K562 (cell line): ENCODE measurements at regions not wholly inside any gene's neighbourhood (a gene's known extent, or its start where the extent isn't known, plus 50 kb on each side); places are given as distances from the start of the nearest gene placed in this dataset.

Experiments used
- ATAC-seq: fragments of 200-7000 bp; cut with Tn5 transposase; 3 replicates; pipeline ENCODE4 v1.9.1; 2020; ENCODE audit warnings: moderate library complexity
- BruUV-seq: library from RNA; stranded (reverse); fragments of 400-500 nt; replicated peaks from 2 replicates; lab custom pipeline; 2021; lab: Mats Ljungman, UMichigan
- CTCF ChIA-PET: fragments of 300-600 bp; formaldehyde crosslinking; extraction: SDS; loops from one replicate; lab custom pipeline; 2021; ENCODE audit warnings: low intra/inter-chr PET ratio; lab: Yijun Ruan, JAX
- POLR2A ChIA-PET: fragments of 300-600, 350-650 bp; sonication (Branson Sonifier 250); formaldehyde crosslinking; extraction: SDS; loops from one replicate; lab custom pipeline; 2021; ENCODE audit warnings: antibody characterized with exemption, inconsistent platforms; lab: Yijun Ruan, JAX
- DNase-seq, 4 experiments: peaks; one replicate each; pipeline versions ENCODE4 v3.0.0 to v3.0.0-alpha.2; 2011 to 2018; ENCODE audit warnings: low spot score in 3 of 4, mixed read lengths in 3 of 4; ENCODE audit errors: extremely low read depth in 1 of 4
- FAIRE-seq: peaks from 2 replicates; lab custom pipeline; 2011; peaks lifted over from hg19 to GRCh38; lab: Jason Lieb, UNC
- H2AFZ ChIP-seq: 2 replicates; pipeline ENCODE4 v1.6.0; 2011; ENCODE audit warnings: low read depth, low read length, control low read depth, inconsistent platforms
- H3K27ac ChIP-seq: fragments of 200-600 bp; 3 replicates; pipeline ENCODE4 v1.8.0; 2011; ENCODE audit warnings: low read depth, mild to moderate bottlenecking, control low read depth, inconsistent platforms, low read length, moderate library complexity, mixed read lengths; ENCODE audit errors: extremely low read depth
- H3K27me3 ChIP-seq, 2 experiments: fragments of 300-600 bp in 1 of 2; 2 replicates in 1 of 2; 3 replicates in 1 of 2; pipeline versions ENCODE4 v1.6.0 to v1.8.0; 2011; ENCODE audit warnings: inconsistent platforms in 2 of 2, low read length in 2 of 2, mild to moderate bottlenecking in 1 of 2, mixed read lengths in 1 of 2, moderate library complexity in 1 of 2; ENCODE audit not compliant: control insufficient read depth in 2 of 2, insufficient read depth in 2 of 2
- H3K36me3 ChIP-seq: fragments of 300-600 bp; 3 replicates; pipeline ENCODE4 v1.8.0; 2011; ENCODE audit warnings: mild to moderate bottlenecking, low read length, inconsistent platforms; ENCODE audit not compliant: control insufficient read depth, insufficient read depth
- H3K4me1 ChIP-seq, 2 experiments: fragments of 200-600 bp in 1 of 2; replicated peaks in 1 of 2; 2 replicates in 1 of 2; 3 replicates in 1 of 2; pipeline versions ENCODE4 v1.5.1 to v1.8.0; 2011; ENCODE audit warnings: inconsistent platforms in 2 of 2, low read length in 2 of 2, mild to moderate bottlenecking in 1 of 2, mixed read lengths in 1 of 2, moderate library complexity in 1 of 2; ENCODE audit not compliant: control insufficient read depth in 2 of 2, insufficient read depth in 2 of 2
- H3K4me2 ChIP-seq: 2 replicates; pipeline ENCODE4 v1.6.1; 2011; ENCODE audit warnings: low read length, control low read depth, inconsistent platforms, mixed read lengths; ENCODE audit not compliant: insufficient read depth
- H3K4me3 ChIP-seq: fragments of 200-600 bp; sonication (generic), shearing (Covaris generic); 2 replicates; pipeline ENCODE4 v1.5.1; 2016; ENCODE audit warnings: control low read depth, inconsistent platforms
- H3K79me2 ChIP-seq: fragments of 200-600 bp; 3 replicates; pipeline ENCODE4 v1.8.0; 2011; ENCODE audit warnings: low read length, inconsistent platforms; ENCODE audit not compliant: control insufficient read depth, insufficient read depth
- H3K9ac ChIP-seq, 2 experiments: 2 replicates each; pipeline versions ENCODE4 v1.6.0 to v1.6.1; 2011; ENCODE audit warnings: low read depth in 2 of 2, low read length in 2 of 2, control low read depth in 1 of 2, inconsistent platforms in 1 of 2, mild to moderate bottlenecking in 1 of 2, mixed read lengths in 1 of 2; ENCODE audit not compliant: insufficient read depth in 1 of 2
- H3K9me1 ChIP-seq: one replicate; pipeline ENCODE4 v1.6.0; 2011; ENCODE audit warnings: inconsistent platforms, mild to moderate bottlenecking, low read length, moderate library complexity; ENCODE audit not compliant: control insufficient read depth, insufficient read depth
- H3K9me3 ChIP-seq: replicated peaks from 2 replicates; pipeline ENCODE4 v1.5.1; 2011; ENCODE audit warnings: low read depth, low read length, inconsistent platforms; ENCODE audit not compliant: control insufficient read depth, insufficient read depth
- H4K20me1 ChIP-seq: replicated peaks from 2 replicates; pipeline ENCODE4 v1.6.1; 2011; ENCODE audit warnings: low read length, inconsistent platforms, mixed read lengths; ENCODE audit not compliant: control insufficient read depth, insufficient read depth
- BCOR ChIP-seq: fragments of 450-650 bp; IDR thresholded peaks from 2 replicates; pipeline ENCODE4 v1.6.1; 2016
- BRD4 ChIP-seq: fragments of 200-600 bp; sonication (generic); IDR thresholded peaks from 2 replicates; pipeline ENCODE4 v1.6.1; 2017; ENCODE audit warnings: inconsistent platforms
- CBX2 ChIP-seq: fragments of 200-600 bp; sonication (generic); IDR thresholded peaks from one replicate; pipeline ENCODE4 v1.6.1; 2012; ENCODE audit warnings: mild to moderate bottlenecking, low read length, inconsistent platforms; ENCODE audit not compliant: insufficient read depth, poor library complexity, severe bottlenecking
- CSDE1 ChIP-seq, 2 experiments: fragments of 450-650 bp; IDR thresholded peaks; 2 replicates each; pipeline ENCODE4 v1.6.1; 2016; ENCODE audit warnings: mild to moderate bottlenecking in 1 of 2
- PHF21A ChIP-seq: fragments of 450-650 bp; IDR thresholded peaks from 2 replicates; pipeline ENCODE4 v1.6.1; 2017; ENCODE audit warnings: low read depth, borderline replicate concordance
- RCOR1 ChIP-seq, 2 experiments: IDR thresholded peaks; 2 replicates each; pipeline ENCODE4 v1.6.1; 2012; ENCODE audit warnings: low read depth in 2 of 2, low read length in 2 of 2, borderline replicate concordance in 1 of 2, improper control_type of control experiment in 1 of 2
- TFAM ChIP-seq: fragments of 250-450 bp; sonication (Bioruptor Pico); conservative IDR thresholded peaks from 2 replicates; pipeline ENCODE4 v1.5.0; 2021; ENCODE audit warnings: mild to moderate bottlenecking, moderate library complexity
- ZNF347 ChIP-seq: fragments of 450-650 bp; formaldehyde crosslinking; IDR thresholded peaks from 2 replicates; pipeline ENCODE4 v1.4.0; 2020; ENCODE audit warnings: low read depth, mild to moderate bottlenecking, moderate library complexity
- WGBS: fragments of 100-300 bp; shearing (Covaris generic); methylation state at CpG from one replicate; pipeline ENCODE4 v1.1.6; 2016; ENCODE audit warnings: low coverage, mixed read lengths; ENCODE audit not compliant: insufficient coverage; ENCODE audit errors: missing lambda C conversion rate; 5-methylcytosine and 5-hydroxymethylcytosine counted together
- in situ Hi-C: fragments of 300-500 bp; cut with MboI; formaldehyde crosslinking; loops from 4 replicates; pipeline ENCODE4 v1.15.0; 2018; ENCODE audit warnings: inconsistent platforms, mixed read lengths
- intact Hi-C: fragments of 100-400 bp; cut with micrococcal nuclease; formaldehyde crosslinking; loops from 2 replicates; pipeline ENCODE4 v1.14.2; 2022

DNA sequence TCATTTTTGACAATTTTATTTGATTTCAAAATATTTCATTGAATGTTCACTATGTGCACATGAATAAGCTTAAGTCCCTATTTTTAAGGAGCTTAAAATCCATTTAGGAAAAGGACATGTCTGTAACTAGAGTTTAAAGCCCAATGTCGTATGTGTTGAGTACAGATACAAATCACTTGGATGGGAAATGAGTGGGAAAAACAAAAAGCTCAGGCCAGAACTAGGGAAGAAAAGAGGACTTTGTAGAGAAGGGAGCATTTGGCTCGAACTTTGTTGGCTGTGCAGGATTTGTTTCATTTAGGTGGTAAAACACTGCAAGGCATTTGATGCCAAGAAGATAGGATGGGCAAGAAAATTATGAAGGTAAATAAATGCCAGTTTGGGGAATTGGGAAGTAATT, 653.1 kb upstream of the KCNMB2 start:
- in situ Hi-C loops: no loop called here
- 0% methylated on average over 2 of the region's 2 CpGs for WGBS
- ChIA-PET POLR2A (no interaction called here), CTCF (no interaction called here)
- no peak overlapping the region for H3K4me2 ChIP-seq
- no peak overlapping the region for H3K4me3 ChIP-seq
- no peak overlapping the region for H3K9ac ChIP-seq
- no peaks in the 10 kb centered on the region for H3K79me2 ChIP-seq
- no peaks in the 10 kb centered on the region; the same call in 2 of the 3 replicates for H3K36me3 ChIP-seq
- FAIRE-seq (no peak), ATAC-seq (no peak), DNase-seq (no peak)
- H3K9me1 ChIP-seq: no peaks in the 10 kb centered on the region
- no peaks in the 10 kb centered on the region; a peak in 2 of 5 replicates for H3K4me1 ChIP-seq
- no peak overlapping the region for H2AFZ ChIP-seq
- TF ChIP-seq ZNF347 (CRISPR knock-in tag): no peak
- TF ChIP-seq TFAM (CRISPR knock-in tag): no peak
- no peak for TF ChIP-seq PHF21A
- no peak for TF ChIP-seq CSDE1 (IDR thresholded peaks at IDR 0.05)
- no peak for TF ChIP-seq BRD4
- no peak for TF ChIP-seq CBX2
- no peak for TF ChIP-seq RCOR1 (IDR thresholded peaks at IDR 0.05; ENCODE audit: borderline replicate concordance in 1 of 2, low read depth in 2 of 2, low read length in 2 of 2)
- TF ChIP-seq BCOR: no peak
- intact Hi-C loops: no loop called here
- H3K9me3 ChIP-seq: no peaks in the 10 kb centered on the region
- no TSS peak for BruUV-seq
- no peaks in the 10 kb centered on the region for H4K20me1 ChIP-seq
- no peaks in the 10 kb centered on the region for H3K27me3 ChIP-seq
- H3K27ac ChIP-seq: no peak overlapping the region
